Right cardiac atrium (tissue), 5 donors: ENCODE measurements at regions not wholly inside any gene's neighbourhood (a gene's known extent, or its start where the extent isn't known, plus 50 kb on each side); places are given as distances from the start of the nearest gene placed in this dataset.
"Not testable (repeated sequence)": the region's sequence is repeated elsewhere in the genome, so short reads cannot be mapped to it uniquely, and the experiment has no call there.

Experiments used
- ATAC-seq, 2 donors: fragments of 200-7000 bp; cut with Tn5 transposase; one replicate each; pipeline versions ENCODE4 v1.8.0 to v1.9.1; 2020; ENCODE audit warnings: moderate library complexity in 2 of 2, mild to moderate bottlenecking in 1 of 2
- DNase-seq, 3 donors: peaks; one replicate each; pipeline ENCODE4 v3.0.0-alpha.2; 2020
- H3K27ac ChIP-seq: one replicate; pipeline ENCODE4 v1.5.1; 2013; ENCODE audit warnings: mild to moderate bottlenecking, low read length, control low read depth, moderate library complexity
- H3K27me3 ChIP-seq: one replicate; pipeline ENCODE4 v1.6.1; 2013; ENCODE audit not compliant: control insufficient read depth, insufficient read depth
- H3K4me1 ChIP-seq: one replicate; pipeline ENCODE4 v1.6.1; 2013; ENCODE audit warnings: low read length; ENCODE audit not compliant: control insufficient read depth, insufficient read depth
- H3K4me3 ChIP-seq: one replicate; pipeline ENCODE4 v1.5.1; 2013; ENCODE audit warnings: low read length, control low read depth
- H3K9me3 ChIP-seq: one replicate; pipeline ENCODE4 v1.6.1; 2013; ENCODE audit warnings: low read length; ENCODE audit not compliant: control insufficient read depth
- WGBS: extraction: QIAGEN DNeasy Blood & Tissue Kit; methylation state at CpG from one replicate; pipeline ENCODE4 v1.1.7; 2013; 5-methylcytosine and 5-hydroxymethylcytosine counted together
- intact Hi-C, 4 donors: fragments of 100-400 bp; cut with DNase I; formaldehyde crosslinking; loops; one replicate each; pipeline versions ENCODE4 v1.11.0 to v1.14.0; 2022 to 2023
- donor health status: healthy with polysubstance abuse.
- donor health status: DM: no; HTN: yes; CAD: no.
- donor health status: DM: no; HTN: no; CAD: no.
- donor health status: DM: no; HTN: yes; CAD: no; lungs with severe emphysema.
- donor health status: DM: yes; HTN: yes; CAD: no.

- DNase-seq (no peak), ATAC-seq (no peak)
- intact Hi-C loops: no loop called here
- 81% methylated on average over 18 of the region's 18 CpGs for WGBS
- no peaks in the 10 kb centered on the region for H3K9me3 ChIP-seq
- H3K27ac ChIP-seq: no peak overlapping the region
- H3K27me3 ChIP-seq: no peaks in the 10 kb centered on the region
- no peak overlapping the region for H3K4me3 ChIP-seq
- H3K4me1 ChIP-seq: no peaks in the 10 kb centered on the region
These were observed 206.6 kb downstream of the TFAP2B start for GRCh38 chr6:51025082-51025777.

- 58% methylated on average over 5 of the region's 5 CpGs for WGBS
- intact Hi-C loops: no loop called here
- DNase-seq: no peak
- Histone ChIP-seq H3K4me3 (no peak overlapping the region), H3K27me3 (no peaks in the 10 kb centered on the region), H3K9me3 (no peaks in the 10 kb centered on the region), H3K27ac (no peak overlapping the region), H3K4me1 (no peaks in the 10 kb centered on the region)
- no peak for ATAC-seq
These were observed 208.8 kb downstream of the TFAP2B start for GRCh38 chr6:51027283-51028065.

GRCh38 chr6:51028276-51028675 is 209.6 kb downstream of the TFAP2B start:
- intact Hi-C loops: no loop called here
- Histone ChIP-seq H3K27me3 (no peaks in the 10 kb centered on the region), H3K27ac (no peak overlapping the region), H3K4me3 (no peak overlapping the region), H3K4me1 (no peaks in the 10 kb centered on the region), H3K9me3 (no peaks in the 10 kb centered on the region)
- no peak for ATAC-seq
- 0% methylated on average over 1 of the region's 1 CpG for WGBS
- DNase-seq: no peak

- Histone ChIP-seq H3K4me1 (no peaks in the 10 kb centered on the region), H3K4me3 (no peak overlapping the region), H3K27ac (no peak overlapping the region), H3K9me3 (no peaks in the 10 kb centered on the region), H3K27me3 (no peaks in the 10 kb centered on the region)
- WGBS: 20% methylated on average over 1 of the region's 1 CpG
- DNase-seq: no peak
- no peak for ATAC-seq
- intact Hi-C loops: no loop called here
These were observed 210.9 kb downstream of the TFAP2B start for GRCh38 chr6:51029561-51029960.

GRCh38 chr6:51045548-51045947 is 226.9 kb downstream of the TFAP2B start:
- intact Hi-C loops: no loop called here
- Histone ChIP-seq H3K4me1 (no peaks in the 10 kb centered on the region), H3K27me3 (no peaks in the 10 kb centered on the region), H3K27ac (no peak overlapping the region), H3K9me3 (no peaks in the 10 kb centered on the region), H3K4me3 (no peak overlapping the region)
- WGBS: 84% methylated on average over 2 of the region's 2 CpGs
- no peak for ATAC-seq
- DNase-seq: no peak

- H3K27ac ChIP-seq: no peak overlapping the region
- H3K4me3 ChIP-seq: no peak overlapping the region
- intact Hi-C loops: no loop called here
- DNase-seq (no peak), ATAC-seq (no peak)
- H3K4me1 ChIP-seq: no peaks in the 10 kb centered on the region
- 76% methylated on average over 3 of the region's 3 CpGs for WGBS
- H3K27me3 ChIP-seq: no peaks in the 10 kb centered on the region
- no peaks in the 10 kb centered on the region for H3K9me3 ChIP-seq
These were observed 230.8 kb downstream of the TFAP2B start for GRCh38 chr6:51049288-51049982.

GRCh38 chr6:51049983-51050877 is 231.6 kb downstream of the TFAP2B start:
- intact Hi-C loops: no loop called here
- Histone ChIP-seq H3K27ac (no peak overlapping the region), H3K4me3 (no peak overlapping the region), H3K27me3 (no peaks in the 10 kb centered on the region), H3K4me1 (no peaks in the 10 kb centered on the region), H3K9me3 (no peaks in the 10 kb centered on the region)
- 43% methylated on average over 2 of the region's 2 CpGs for WGBS
- DNase-seq (no peak), ATAC-seq (no peak)

GRCh38 chr6:51052716-51053115 is 234.0 kb downstream of the TFAP2B start:
- intact Hi-C loops, ATAC-seq, H3K4me1 ChIP-seq, DNase-seq, H3K4me3 ChIP-seq, H3K9me3 ChIP-seq, H3K27me3 ChIP-seq, H3K27ac ChIP-seq: not testable (repeated sequence)
- WGBS: 65% methylated on average over 2 of the region's 2 CpGs

GRCh38 chr6:51055316-51055715 is 236.6 kb downstream of the TFAP2B start:
- H3K27me3 ChIP-seq, intact Hi-C loops, H3K4me1 ChIP-seq, H3K4me3 ChIP-seq, ATAC-seq, H3K9me3 ChIP-seq, H3K27ac ChIP-seq, DNase-seq: not testable (repeated sequence)
- 72% methylated on average over 2 of the region's 2 CpGs for WGBS

GRCh38 chr6:51057296-51057695 is 238.6 kb downstream of the TFAP2B start:
- Histone ChIP-seq H3K27me3 (no peaks in the 10 kb centered on the region), H3K9me3 (no peaks in the 10 kb centered on the region), H3K4me3 (no peak overlapping the region), H3K4me1 (no peaks in the 10 kb centered on the region), H3K27ac (no peak overlapping the region)
- DNase-seq: no peak
- no peak for ATAC-seq
- intact Hi-C loops: no loop called here
- 88% methylated on average over 4 of the region's 4 CpGs for WGBS
